ENCODE measurements at regions not wholly inside any gene's neighbourhood (a gene's known extent, or its start where the extent isn't known, plus 50 kb on each side); places are given as distances from the start of the nearest gene placed in this dataset.

- TF ChIP-seq EZH2phosphoT487 (IDR thresholded peaks at IDR 0.05) = no peak
- TF ChIP-seq CTCF (IDR thresholded peaks at IDR 0.05) = no peak
- no peak for TF ChIP-seq EZH2 (IDR thresholded peaks at IDR 0.05)
Observed at GRCh38 chr13:88806438-88806837, 1135.3 kb downstream of the SLITRK5 start.

Data from neural progenitor cell (in vitro differentiated cells).